ENCODE measurements at regions not wholly inside any gene's neighbourhood (a gene's known extent, or its start where the extent isn't known, plus 50 kb on each side); places are given as distances from the start of the nearest gene placed in this dataset.
"Not testable (repeated sequence)": the region's sequence is repeated elsewhere in the genome, so short reads cannot be mapped to it uniquely, and the experiment has no call there.

DNA sequence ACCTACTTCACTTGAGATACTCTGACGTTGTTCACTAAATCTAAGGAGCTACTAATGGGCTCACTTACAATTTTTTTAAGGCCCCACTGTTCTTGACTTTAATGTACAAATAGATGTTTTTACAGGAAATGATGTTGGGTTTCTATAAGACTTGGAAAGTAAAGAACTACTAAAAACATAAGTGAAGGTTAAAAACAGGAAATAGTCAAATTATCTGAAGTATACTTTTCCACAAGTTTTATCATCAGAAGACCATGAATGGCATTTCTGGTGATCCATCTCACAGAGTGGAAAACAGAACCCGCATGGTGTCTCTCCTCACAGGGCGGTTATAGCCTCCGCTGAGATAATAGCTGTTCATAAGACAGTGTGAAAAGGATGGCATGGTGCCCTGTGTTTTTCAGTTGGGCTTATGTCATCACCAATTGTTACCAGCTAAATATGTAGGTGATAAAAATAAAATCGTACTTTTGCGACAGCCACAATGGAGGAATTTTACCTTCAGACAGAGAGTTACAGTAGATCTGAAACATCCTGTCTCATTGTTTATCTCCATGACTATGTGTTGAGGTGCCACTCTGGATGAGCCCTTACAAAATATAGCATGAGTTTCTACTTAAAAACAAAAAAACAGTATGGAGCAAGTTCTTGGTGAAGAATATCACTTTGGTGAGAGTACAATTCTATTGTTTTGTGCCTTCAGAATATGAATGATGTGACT is 462.4 kb downstream of the RAP2B start:
- DNase-seq: peak; percentile 50

GRCh38 chr3:153625506-153625905 is 463.5 kb downstream of the RAP2B start:
- DNase-seq: no peak

GRCh38 chr3:153626158-153626557 is 464.1 kb downstream of the RAP2B start:
- DNase-seq: no peak

DNA sequence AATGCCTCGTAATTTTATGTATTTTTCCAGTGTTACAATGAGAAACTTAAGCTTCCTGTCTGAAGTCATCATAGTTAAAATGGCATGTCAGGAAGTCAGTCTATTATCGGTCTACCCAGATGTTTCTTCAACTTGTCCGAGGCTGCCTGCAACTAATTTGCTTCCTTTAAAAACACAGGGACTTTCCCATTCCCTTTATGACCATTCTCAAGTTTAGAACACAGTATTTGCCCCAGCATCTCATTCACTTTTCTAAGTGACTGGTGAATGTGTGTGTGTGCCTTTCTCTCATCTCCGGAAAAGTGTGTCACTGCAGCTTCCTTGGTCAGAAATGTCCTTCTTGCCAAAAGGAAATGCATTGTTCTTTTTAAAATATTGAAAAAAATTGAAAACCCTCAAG is 466.6 kb downstream of the RAP2B start:
- DNase-seq: no peak

DNA sequence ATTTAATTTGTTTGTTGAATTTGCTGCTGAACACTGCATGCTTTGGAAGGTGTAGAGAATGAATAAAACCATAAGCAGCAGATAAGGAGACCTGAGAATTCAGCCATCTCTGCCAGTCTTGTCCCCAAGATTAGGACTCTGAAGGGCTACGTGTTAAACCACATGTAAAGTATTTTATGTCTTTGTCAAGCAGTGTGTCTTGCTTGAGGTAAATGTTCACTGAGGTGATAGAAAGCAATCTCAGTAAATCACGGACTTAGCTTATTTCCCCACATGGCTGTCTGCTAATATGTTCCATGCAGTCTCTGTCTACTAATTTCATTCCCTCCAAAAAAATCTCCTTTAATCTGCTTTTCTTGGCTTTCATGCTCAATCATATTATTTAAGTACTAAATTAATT is 467.1 kb downstream of the RAP2B start:
- no peak for DNase-seq

- DNase-seq: no peak
These were observed 469.1 kb downstream of the RAP2B start for GRCh38 chr3:153631102-153631501.

GRCh38 chr3:153631664-153632063 is 469.6 kb downstream of the RAP2B start:
- DNase-seq: no peak

- DNase-seq: no peak
These were observed 471.4 kb downstream of the RAP2B start for GRCh38 chr3:153633407-153633806.

DNA sequence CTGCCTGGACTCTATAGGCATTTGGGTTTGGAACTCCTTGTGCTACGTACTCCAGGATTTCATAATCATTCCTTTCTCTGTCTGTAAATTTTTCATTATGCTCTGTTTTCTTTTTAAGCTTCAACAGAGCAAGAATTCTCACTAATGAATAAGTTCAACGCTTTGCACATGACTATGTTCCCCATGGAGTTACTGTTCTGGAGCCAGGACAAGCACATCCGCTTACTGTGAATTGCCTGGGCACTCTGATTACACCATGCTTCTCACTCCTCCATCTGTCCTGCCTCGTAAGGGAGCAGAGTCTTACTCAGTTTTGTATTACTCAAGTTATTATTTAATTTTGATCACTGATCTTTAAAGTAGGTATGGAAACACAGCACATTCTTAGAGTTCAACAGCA is 472.7 kb downstream of the RAP2B start:
- DNase-seq: no peak

GRCh38 chr3:153639631-153640030 is 477.6 kb downstream of the RAP2B start:
- DNase-seq: no peak

DNA sequence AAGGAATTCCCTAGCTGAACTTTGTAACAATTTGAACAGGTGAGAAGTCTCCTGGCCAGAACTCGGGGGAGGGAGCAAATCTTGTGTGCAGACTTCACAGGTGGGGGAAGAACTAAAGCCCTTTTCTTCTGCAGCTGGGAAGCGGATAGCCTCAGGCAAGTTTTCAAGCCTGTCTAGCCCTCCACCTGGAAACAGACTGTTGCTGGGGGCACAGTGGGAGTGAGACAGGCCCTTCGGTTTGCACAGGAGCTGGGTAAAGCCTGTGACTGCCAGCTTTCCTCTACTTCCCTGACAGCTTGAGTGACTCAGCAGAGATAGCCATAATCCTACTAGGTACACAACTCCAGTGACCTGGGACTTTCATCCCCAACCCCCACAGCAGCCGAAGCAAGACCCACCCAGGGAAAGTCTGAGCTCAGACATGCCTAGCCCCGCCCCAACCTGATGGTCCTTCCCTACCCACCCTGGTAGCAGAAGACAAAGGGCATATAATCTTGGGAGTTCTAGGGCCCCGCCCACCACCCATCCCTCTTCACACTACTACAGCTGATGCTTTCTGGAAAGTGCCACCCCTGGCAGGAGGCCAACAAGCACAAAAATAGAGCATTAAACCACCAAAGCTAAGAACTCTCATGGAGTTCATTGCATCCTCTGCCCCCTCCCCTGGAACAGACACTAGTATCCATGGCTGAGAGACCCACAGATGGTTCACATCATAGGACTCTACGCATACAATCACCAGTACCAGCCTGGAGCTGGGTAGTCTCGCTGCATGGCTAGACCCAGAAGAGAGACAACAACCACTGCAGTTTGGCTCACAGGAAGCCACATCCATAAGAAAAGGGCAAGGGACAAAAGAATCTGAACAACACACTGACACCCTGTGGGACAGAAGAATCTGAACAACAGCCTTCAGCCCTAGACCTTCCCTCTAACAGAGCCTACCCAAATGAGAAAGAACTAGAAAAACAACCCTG is 479.0 kb downstream of the RAP2B start:
- DNase-seq: no peak

GRCh38 chr3:153642576-153642975 is 478.6 kb upstream of the ARHGEF26 start:
- not testable (repeated sequence) for DNase-seq

DNA sequence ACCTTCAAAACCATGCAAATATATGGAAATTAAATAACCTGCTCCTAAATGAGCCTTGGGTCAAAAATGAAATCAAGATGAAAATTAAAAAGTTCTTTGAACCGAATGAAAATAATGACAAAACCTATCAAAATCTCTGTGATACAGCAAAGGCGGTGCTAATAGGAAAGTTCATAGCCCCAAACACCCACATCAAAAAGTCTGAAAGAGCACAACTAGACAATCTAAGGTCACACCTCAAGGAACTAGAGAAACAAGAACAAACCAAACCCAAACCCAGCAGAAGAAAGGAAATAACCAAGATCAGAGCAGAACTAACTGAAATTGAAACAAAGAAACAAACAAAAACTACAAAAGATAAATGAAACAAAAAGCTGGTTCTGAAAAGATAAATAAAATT is 477.7 kb upstream of the ARHGEF26 start:
- DNase-seq: peak; percentile 57

DNA sequence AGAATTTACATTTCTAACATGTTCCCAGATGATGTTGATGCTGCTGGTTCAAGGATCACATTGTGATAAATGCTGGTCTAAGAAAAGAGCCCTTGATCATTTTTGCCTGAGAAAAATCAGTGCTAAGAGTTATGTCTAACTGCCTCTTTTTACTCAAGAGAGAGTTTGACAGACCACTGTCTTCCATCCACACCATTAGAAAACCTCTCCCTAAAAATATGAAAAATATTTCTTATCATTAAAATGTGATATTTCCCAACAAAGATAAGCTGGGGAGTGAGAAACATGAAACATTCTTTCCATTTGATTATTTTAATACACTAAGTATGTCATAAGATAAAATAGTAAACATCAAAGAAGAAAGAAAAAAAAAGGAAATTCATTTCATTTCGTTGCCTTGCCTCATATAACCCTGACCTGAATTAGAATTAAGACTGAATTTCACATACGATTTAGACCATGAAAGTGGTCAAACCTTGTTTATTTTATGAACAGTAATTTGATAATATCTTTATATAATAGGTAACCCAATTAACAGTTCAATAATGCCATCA is 471.8 kb upstream of the ARHGEF26 start:
- no peak for DNase-seq

DNA sequence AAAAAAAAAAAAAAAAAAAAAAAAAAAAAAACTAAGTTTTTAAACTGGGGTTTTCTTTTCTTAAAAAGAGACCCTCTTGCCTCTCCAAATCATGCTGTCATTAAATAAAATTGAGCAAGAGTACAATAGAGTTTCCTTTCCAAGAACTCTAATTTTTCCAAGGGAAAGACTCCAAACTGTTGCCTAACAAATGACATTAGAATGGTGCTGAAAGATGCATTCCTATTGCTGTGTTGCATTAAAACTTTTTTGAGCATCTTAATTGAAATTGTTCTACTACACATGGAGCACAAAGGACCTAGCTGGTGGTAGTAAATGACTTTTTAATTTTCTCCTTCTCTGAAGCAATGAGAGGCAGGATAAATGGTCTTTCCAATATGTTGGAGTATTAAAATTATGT is 469.1 kb upstream of the ARHGEF26 start:
- no peak for DNase-seq

DNA sequence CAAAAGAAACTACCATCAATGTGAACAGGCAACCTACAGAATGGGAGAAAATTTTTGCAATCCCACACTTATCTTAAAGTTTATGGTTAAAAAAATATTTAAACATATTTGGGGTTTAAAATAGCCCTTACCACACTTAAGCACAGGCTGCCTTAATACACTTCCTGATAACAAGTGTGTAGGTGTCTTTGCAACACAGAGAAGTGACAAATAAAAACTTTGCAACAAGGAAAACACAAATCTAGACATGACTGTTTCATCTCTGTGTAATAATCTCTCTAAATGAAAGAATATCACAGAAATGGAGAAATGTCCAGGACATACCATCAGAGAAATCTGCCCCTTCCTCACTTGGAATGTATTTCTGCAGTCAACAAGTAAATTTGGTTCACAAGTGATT is 464.1 kb upstream of the ARHGEF26 start:
- no peak for DNase-seq

DNA sequence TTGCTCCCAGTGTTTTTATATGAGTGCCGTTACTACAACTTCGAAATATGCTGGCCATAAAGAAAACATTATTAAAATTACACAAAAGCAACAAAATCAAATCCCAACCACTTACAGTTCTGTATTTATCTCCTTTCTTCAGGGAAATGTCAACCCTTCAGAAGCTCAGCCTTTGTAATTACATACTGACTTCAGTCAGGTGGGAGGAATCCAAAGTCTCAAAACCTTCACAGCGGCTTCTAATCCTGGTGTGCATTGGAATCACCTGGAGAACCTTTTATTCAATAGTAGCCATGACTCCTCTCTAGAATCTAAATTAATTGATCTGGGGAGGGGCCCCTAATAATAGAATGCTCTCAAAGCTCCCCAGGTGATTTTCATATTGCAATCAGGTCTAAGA is 463.7 kb upstream of the ARHGEF26 start:
- no peak for DNase-seq

DNA sequence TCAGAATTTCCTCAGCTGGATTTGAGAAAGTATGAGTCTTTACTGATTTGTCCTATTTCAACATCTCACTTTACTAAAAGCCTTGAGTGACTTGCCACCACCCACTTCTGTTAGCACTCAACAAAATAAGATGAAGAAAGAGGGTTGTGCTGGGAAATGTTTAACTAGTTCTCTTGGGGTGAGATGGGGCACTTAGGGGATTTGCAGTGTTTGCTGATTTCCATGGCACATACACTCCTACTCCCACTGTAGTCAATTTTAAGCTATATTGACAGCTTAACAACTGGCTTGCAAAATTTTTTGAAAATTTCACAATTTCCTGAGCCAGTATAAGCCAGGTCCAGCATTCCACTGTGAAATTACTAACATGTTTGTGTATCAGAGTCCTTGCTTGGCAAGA is 463.1 kb upstream of the ARHGEF26 start:
- no peak for DNase-seq

GRCh38 chr3:153666991-153667740 is 454.0 kb upstream of the ARHGEF26 start:
- no peak for DNase-seq

GRCh38 chr3:153669527-153669926 is 451.7 kb upstream of the ARHGEF26 start:
- DNase-seq: no peak

DNA sequence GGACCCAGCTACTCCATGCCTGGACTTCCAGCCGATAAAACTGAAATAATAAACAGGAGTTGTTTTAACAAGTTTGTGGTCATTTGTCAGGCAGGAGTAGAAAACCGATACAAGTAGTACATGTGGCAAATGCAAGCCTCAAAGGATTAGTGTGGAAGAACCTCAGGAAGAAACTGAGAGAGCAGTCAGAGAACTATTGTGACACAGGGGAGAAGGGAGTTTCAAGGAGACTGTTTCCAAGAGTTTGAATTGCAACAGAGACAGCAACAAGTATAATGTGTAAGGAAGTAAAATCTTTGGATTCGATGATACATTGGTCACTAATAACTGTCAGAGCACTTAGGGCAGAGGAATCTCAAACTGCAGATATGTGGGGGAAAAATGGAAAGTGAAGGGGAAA is 450.6 kb upstream of the ARHGEF26 start:
- no peak for DNase-seq

DNA sequence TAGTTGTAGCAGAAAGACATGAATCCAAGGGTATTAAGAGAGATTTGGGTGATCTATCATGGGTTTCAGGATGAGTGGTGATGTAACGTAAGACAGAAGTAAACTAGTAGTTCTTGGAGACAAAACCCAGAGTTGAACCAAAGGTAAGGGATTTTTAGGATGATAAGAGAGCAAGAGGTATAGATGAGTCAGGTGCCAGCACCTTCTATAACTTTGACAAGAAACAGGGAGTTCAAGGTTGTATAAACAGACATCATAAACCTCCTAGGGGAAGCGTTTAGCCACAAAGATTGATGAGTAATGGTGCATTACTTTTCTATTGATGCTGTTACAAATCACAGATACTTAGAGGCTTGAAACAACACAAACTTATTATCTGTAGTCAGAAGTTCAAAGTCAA is 447.3 kb upstream of the ARHGEF26 start:
- no peak for DNase-seq

DNA sequence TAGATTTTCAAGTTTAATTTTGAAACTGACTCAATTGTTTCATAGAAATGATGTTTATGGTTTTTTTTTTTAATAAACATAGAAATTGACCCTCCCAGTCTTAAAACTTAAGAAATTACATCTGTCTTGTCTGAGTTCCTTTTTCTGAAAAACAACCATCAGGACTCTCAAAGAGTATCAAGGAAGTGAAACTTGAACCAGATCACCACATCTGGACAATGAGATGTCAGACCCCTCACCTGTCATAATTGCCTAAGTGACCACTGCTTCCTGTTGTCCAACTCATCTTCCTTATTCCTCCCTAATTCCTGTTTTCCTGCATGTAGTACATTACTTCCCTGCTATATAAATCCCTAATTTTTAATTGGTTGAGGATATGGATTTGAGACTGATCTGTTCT is 441.5 kb upstream of the ARHGEF26 start:
- DNase-seq: no peak

All from central memory CD4-positive, alpha-beta T cell (primary cell).